ENCODE measurements at regions not wholly inside any gene's neighbourhood (a gene's known extent, or its start where the extent isn't known, plus 50 kb on each side); places are given as distances from the start of the nearest gene placed in this dataset.

DNA sequence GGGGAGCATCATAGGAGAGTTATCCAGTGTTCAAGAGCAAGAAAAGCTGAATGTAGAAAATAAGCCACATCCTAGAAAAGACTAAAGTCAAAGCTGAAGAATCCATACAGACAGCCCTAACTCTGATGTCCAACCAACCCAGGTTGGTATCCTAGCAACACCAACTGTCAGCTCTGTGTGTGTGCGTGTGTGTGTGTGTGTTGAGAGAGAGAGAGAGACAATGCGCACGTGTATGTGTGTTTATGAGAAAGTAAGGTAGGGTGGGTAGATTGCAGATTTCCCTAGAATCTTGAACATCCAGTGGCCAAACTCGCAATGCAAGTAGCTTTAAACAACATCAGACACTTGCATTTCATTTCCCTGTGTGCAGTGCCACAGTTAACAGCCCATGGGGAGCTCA is 274.9 kb downstream of the FAM181B start:
- H3K4me3 ChIP-seq = no peak overlapping the region
- TF ChIP-seq CTCF (IDR thresholded peaks at IDR 0.05) = no peak
- no peak for DNase-seq (ENCODE audit: low spot score)

GRCh38 chr11:82458147-82458546 is 275.5 kb downstream of the FAM181B start:
- no peak overlapping the region for H3K27ac ChIP-seq
- no peak overlapping the region for H3K4me3 ChIP-seq
- DNase-seq (ENCODE audit: low spot score) = no peak
- TF ChIP-seq CTCF (IDR thresholded peaks at IDR 0.05) = no peak

More for the DNA sequence above, 274.9 kb downstream of the FAM181B start:
- no peak overlapping the region for H3K27ac ChIP-seq

- H3K4me3 ChIP-seq = no peak overlapping the region
- no peak overlapping the region for H3K27ac ChIP-seq
- no peak for TF ChIP-seq CTCF (IDR thresholded peaks at IDR 0.05)
- DNase-seq (ENCODE audit: low spot score) = no peak
Observed at GRCh38 chr11:82450996-82451395, 282.7 kb downstream of the FAM181B start.

DNA sequence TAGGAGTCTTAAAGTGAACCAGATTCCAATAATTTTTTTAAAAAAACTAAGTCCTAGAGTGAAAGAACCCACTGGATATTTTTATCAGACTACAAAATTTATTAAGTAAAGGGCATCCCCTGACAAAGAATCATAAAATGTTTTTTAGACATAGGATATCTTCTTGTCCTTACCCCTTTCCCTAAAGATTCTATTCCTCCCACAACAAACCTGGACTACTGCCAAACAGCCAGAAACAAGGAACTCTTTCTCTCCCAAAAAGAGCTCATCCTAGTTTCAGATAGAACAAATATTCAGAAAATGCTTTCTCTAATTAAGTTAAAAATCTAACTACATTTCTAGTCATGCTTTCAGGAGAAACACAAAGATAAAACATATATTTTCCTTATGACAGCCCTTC is 327.1 kb downstream of the FAM181B start:
- DNase-seq (ENCODE audit: low spot score) = no peak
- H3K4me3 ChIP-seq = no peak overlapping the region
- TF ChIP-seq CTCF (IDR thresholded peaks at IDR 0.05) = no peak
- no peak overlapping the region for H3K27ac ChIP-seq

DNA sequence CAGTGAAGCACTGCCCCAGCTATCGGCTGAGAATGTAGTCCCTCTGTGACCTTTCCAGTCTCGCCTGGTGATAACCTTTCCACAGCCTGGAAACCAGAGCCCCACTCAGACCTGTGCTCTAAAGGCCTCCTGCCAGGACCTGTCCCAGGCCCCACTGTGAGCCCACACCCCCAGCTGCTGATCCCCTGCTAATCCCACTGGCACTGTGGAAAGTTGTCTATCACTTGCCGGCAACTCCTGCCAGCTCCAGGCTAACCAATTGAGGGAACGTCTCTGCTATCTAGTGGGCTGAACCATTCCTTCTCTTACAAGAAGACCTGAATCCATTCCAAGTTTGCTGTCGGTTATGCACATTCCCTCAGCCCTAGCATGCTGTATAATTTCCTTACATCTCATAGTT is 328.2 kb downstream of the FAM181B start:
- H3K4me3 ChIP-seq = no peak overlapping the region
- TF ChIP-seq CTCF (IDR thresholded peaks at IDR 0.05) = no peak
- no peak overlapping the region for H3K27ac ChIP-seq
- no peak for DNase-seq (ENCODE audit: low spot score)

GRCh38 chr11:82404981-82405380 is 328.7 kb downstream of the FAM181B start:
- H3K27ac ChIP-seq = no peak overlapping the region
- TF ChIP-seq CTCF (IDR thresholded peaks at IDR 0.05) = no peak
- no peak for DNase-seq (ENCODE audit: low spot score)
- no peak overlapping the region for H3K4me3 ChIP-seq

DNA sequence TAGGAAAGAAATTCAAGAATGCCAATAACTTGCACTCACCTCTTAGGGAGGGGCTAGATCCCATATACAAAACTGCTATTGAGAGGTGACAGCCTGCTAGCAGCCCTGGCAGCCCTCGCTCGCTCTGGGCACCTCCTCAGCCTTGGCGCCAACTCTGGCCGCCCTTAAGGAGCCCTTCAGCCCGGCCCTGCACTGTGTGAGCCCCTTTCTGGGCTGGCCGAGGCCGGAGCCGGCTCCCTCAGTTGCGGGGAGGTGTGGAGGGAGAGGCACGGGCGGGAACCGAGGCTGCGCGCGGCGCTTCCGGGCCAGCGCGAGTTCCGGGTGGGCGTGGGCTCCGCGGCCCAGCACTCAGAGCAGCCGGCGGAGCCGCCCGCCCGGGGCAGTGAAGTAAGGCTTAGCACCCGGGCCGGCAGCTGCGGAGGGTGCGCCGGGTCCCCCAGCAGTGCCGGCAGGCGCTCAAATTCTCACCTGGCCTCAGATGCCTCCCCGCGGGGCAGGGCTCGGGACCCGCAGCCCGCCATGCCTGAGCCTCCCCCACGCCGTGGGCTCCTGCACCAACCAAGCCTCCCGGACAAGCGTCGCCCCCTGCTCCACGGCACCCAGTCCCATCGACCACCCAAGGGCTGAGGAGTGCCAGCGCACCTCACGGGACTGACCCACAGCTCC is 329.9 kb downstream of the FAM181B start:
- no peak for DNase-seq (ENCODE audit: low spot score)
- H3K4me3 ChIP-seq = no peak overlapping the region
- TF ChIP-seq CTCF (IDR thresholded peaks at IDR 0.05) = no peak
- H3K27ac ChIP-seq = no peak overlapping the region

Data from coronary artery (tissue), 2 donors.